ENCODE measurements at regions not wholly inside any gene's neighbourhood (a gene's known extent, or its start where the extent isn't known, plus 50 kb on each side); places are given as distances from the start of the nearest gene placed in this dataset.

GRCh38 chr3:132818251-132818650 is 96.0 kb upstream of the NPHP3 start:
- no peaks in the 10 kb centered on the region for H3K36me3 ChIP-seq
- no peaks in the 10 kb centered on the region for H3K9me3 ChIP-seq
- H3K27ac ChIP-seq: no peak overlapping the region
- in situ Hi-C loops (cut with MboI; ENCODE audit: low pct_ligation_motif_present in 1 of 4, low pct_unique_long_range_greater_than_20kb in 1 of 4, low sequenced_read_pairs in 3 of 4) (no loop called here), intact Hi-C loops (cut with DNase I; ENCODE audit: low total_unique reads) (no loop called here)
- no peak for TF ChIP-seq CTCF (IDR thresholded peaks at IDR 0.05)
- TF ChIP-seq POLR2AphosphoS5 (IDR thresholded peaks at IDR 0.05): no peak
- TF ChIP-seq POLR2A (IDR thresholded peaks at IDR 0.05): no peak
- TF ChIP-seq EP300 (IDR thresholded peaks at IDR 0.05; ENCODE audit: low read depth): no peak
- DNase-seq: no peak
- WGBS, 2 donors (ENCODE audit: low coverage in 1 of 2): 70 to 72% methylated on average over 1 of the region's 1 CpG
- H3K4me1 ChIP-seq: no peaks in the 10 kb centered on the region
- H3K4me3 ChIP-seq: no peak overlapping the region
- no peaks in the 10 kb centered on the region for H3K27me3 ChIP-seq

GRCh38 chr3:132817646-132818177 is 95.5 kb upstream of the NPHP3 start:
- no peak overlapping the region for H3K4me3 ChIP-seq
- no peaks in the 10 kb centered on the region for H3K4me1 ChIP-seq
- 61 to 75% methylated on average over 3 of the region's 3 CpGs for WGBS, 2 donors (ENCODE audit: low coverage in 1 of 2)
- no peaks in the 10 kb centered on the region for H3K27me3 ChIP-seq
- no peak overlapping the region for H3K27ac ChIP-seq
- no peak for TF ChIP-seq EP300 (IDR thresholded peaks at IDR 0.05; ENCODE audit: low read depth)
- TF ChIP-seq POLR2AphosphoS5 (IDR thresholded peaks at IDR 0.05): no peak
- TF ChIP-seq CTCF (IDR thresholded peaks at IDR 0.05): no peak
- no peak for TF ChIP-seq POLR2A (IDR thresholded peaks at IDR 0.05)
- in situ Hi-C loops (cut with MboI; ENCODE audit: low pct_ligation_motif_present in 1 of 4, low pct_unique_long_range_greater_than_20kb in 1 of 4, low sequenced_read_pairs in 3 of 4) (no loop called here), intact Hi-C loops (cut with DNase I; ENCODE audit: low total_unique reads) (no loop called here)
- no peaks in the 10 kb centered on the region for H3K9me3 ChIP-seq
- H3K36me3 ChIP-seq: no peaks in the 10 kb centered on the region
- no peak for DNase-seq

GRCh38 chr3:132805071-132805470 is 82.9 kb upstream of the NPHP3 start:
- Histone ChIP-seq H3K4me3 (no peak overlapping the region), H3K4me1 (no peaks in the 10 kb centered on the region), H3K27ac (no peak overlapping the region), H3K36me3 (no peaks in the 10 kb centered on the region), H3K27me3 (no peaks in the 10 kb centered on the region), H3K9me3 (no peaks in the 10 kb centered on the region)
- DNase-seq: no peak
- TF ChIP-seq POLR2A (IDR thresholded peaks at IDR 0.05): no peak
- TF ChIP-seq POLR2AphosphoS5 (IDR thresholded peaks at IDR 0.05): no peak
- in situ Hi-C loops (cut with MboI; ENCODE audit: low pct_ligation_motif_present in 1 of 4, low pct_unique_long_range_greater_than_20kb in 1 of 4, low sequenced_read_pairs in 3 of 4): no loop called here
- intact Hi-C loops (cut with DNase I; ENCODE audit: low total_unique reads): no loop called here
- 48 to 80% methylated on average over 1 of the region's 1 CpG for WGBS, 2 donors (ENCODE audit: low coverage in 1 of 2)

- Histone ChIP-seq H3K4me1 (no peaks in the 10 kb centered on the region), H3K27ac (no peak overlapping the region), H3K9me3 (no peaks in the 10 kb centered on the region), H3K36me3 (no peaks in the 10 kb centered on the region), H3K4me3 (no peak overlapping the region), H3K27me3 (no peaks in the 10 kb centered on the region)
- intact Hi-C loops (cut with DNase I; ENCODE audit: low total_unique reads) (no loop called here), in situ Hi-C loops (cut with MboI; ENCODE audit: low pct_ligation_motif_present in 1 of 4, low pct_unique_long_range_greater_than_20kb in 1 of 4, low sequenced_read_pairs in 3 of 4) (no loop called here)
- TF ChIP-seq EP300 (IDR thresholded peaks at IDR 0.05; ENCODE audit: low read depth): no peak
- TF ChIP-seq POLR2A (IDR thresholded peaks at IDR 0.05): no peak
- TF ChIP-seq CTCF (IDR thresholded peaks at IDR 0.05): no peak
- no peak for TF ChIP-seq POLR2AphosphoS5 (IDR thresholded peaks at IDR 0.05)
- DNase-seq: no peak
These were observed 82.3 kb upstream of the NPHP3 start for GRCh38 chr3:132804498-132804897.

- DNase-seq: no peak
- Histone ChIP-seq H3K4me3 (no peak overlapping the region), H3K4me1 (no peaks in the 10 kb centered on the region), H3K36me3 (no peaks in the 10 kb centered on the region), H3K9me3 (no peaks in the 10 kb centered on the region), H3K27ac (no peak overlapping the region), H3K27me3 (no peaks in the 10 kb centered on the region)
- TF ChIP-seq CTCF (IDR thresholded peaks at IDR 0.05): no peak
- no peak for TF ChIP-seq EP300 (IDR thresholded peaks at IDR 0.05; ENCODE audit: low read depth)
- WGBS, 2 donors (ENCODE audit: low coverage in 1 of 2): 61% methylated on average over 4 of the region's 4 CpGs; no CpG with 5 or more reads in 1 of the 2 donors
- intact Hi-C loops (cut with DNase I; ENCODE audit: low total_unique reads): no loop called here
- in situ Hi-C loops (cut with MboI; ENCODE audit: low pct_ligation_motif_present in 1 of 4, low pct_unique_long_range_greater_than_20kb in 1 of 4, low sequenced_read_pairs in 3 of 4): no loop called here
These were observed 81.7 kb upstream of the NPHP3 start for GRCh38 chr3:132803889-132804288.

All from transverse colon (tissue), 4 donors.